H7 (cell line): ENCODE measurements at regions not wholly inside any gene's neighbourhood (a gene's known extent, or its start where the extent isn't known, plus 50 kb on each side); places are given as distances from the start of the nearest gene placed in this dataset.
"Not testable (repeated sequence)": the region's sequence is repeated elsewhere in the genome, so short reads cannot be mapped to it uniquely, and the experiment has no call there.

Source experiments
- DNase-seq: peaks from one replicate; pipeline ENCODE4 v3.0.0; 2012
- H3K27me3 ChIP-seq: 2 replicates; pipeline ENCODE4 v1.6.0; 2011; ENCODE audit warnings: mild to moderate bottlenecking, low read length; ENCODE audit not compliant: control insufficient read depth, insufficient read depth
- H3K36me3 ChIP-seq: replicated peaks from 2 replicates; pipeline ENCODE4 v1.5.1; 2011; ENCODE audit warnings: low read length; ENCODE audit not compliant: control insufficient read depth, insufficient read depth
- H3K4me3 ChIP-seq: 2 replicates; pipeline ENCODE4 v1.5.1; 2011; ENCODE audit warnings: low read depth, mild to moderate bottlenecking, control low read depth, low read length, moderate library complexity; ENCODE audit not compliant: insufficient read depth

- no peak for DNase-seq
- Histone ChIP-seq H3K36me3 (no peaks in the 10 kb centered on the region), H3K4me3 (no peak overlapping the region), H3K27me3 (no peaks in the 10 kb centered on the region)
Measured at GRCh38 chr10:118823256-118823907, 68.6 kb upstream of the CACUL1 start.

GRCh38 chr10:118827053-118827452 is 72.3 kb upstream of the CACUL1 start:
- H3K4me3 ChIP-seq, result no peak overlapping the region
- no peaks in the 10 kb centered on the region for H3K36me3 ChIP-seq
- H3K27me3 ChIP-seq, result no peaks in the 10 kb centered on the region
- no peak for DNase-seq

GRCh38 chr10:118827466-118828155 is 72.8 kb upstream of the CACUL1 start:
- no peaks in the 10 kb centered on the region for H3K27me3 ChIP-seq
- H3K4me3 ChIP-seq, result no peak overlapping the region
- DNase-seq, result no peak
- H3K36me3 ChIP-seq, result no peaks in the 10 kb centered on the region

DNA sequence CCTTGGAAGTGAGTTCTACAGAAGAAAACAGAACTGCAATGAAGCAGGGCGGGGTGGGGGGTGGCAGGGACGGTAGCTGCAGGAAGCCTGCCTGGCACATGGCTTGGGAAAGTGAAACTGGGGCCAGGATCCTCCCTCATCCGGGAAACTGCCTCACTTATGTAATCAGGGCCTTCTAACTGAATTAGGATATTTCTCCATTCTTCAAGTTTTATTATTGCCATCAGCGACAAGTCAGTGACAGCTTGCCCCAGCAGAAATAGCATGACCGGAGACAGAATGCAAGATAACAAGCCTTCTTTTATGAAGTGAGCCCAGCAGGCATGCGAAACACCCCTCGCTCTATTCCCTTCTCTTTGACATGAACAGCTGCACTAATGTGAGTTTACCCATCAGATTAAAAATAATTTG is 77.5 kb upstream of the CACUL1 start:
- Histone ChIP-seq H3K36me3 (no peaks in the 10 kb centered on the region), H3K4me3 (no peak overlapping the region), H3K27me3 (no peaks in the 10 kb centered on the region)
- no peak for DNase-seq

DNA sequence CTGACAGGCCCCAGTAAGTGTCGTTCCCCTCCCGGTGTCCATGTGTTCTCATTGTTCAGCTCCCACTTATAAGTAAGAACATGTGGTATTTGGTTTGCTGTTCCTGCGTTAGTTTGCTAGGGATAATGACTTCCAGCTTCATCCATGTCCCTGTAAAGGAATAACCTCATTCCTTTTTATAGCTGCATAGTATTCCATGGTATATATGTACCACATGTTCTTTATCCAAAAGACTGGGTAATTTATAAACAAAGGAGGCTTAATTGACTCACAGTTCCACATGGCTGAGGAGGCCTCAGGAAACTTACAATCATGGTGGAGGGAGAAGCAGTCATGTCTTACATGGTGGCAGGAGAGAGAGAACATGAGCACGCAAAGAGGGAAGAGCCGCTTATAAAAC is 79.6 kb upstream of the CACUL1 start:
- H3K4me3 ChIP-seq, DNase-seq, H3K27me3 ChIP-seq, H3K36me3 ChIP-seq: not testable (repeated sequence)

GRCh38 chr10:118835682-118836326 is 81.0 kb upstream of the CACUL1 start:
- Histone ChIP-seq H3K36me3 (no peaks in the 10 kb centered on the region), H3K4me3 (no peak overlapping the region), H3K27me3 (no peaks in the 10 kb centered on the region)
- DNase-seq, result no peak

DNA sequence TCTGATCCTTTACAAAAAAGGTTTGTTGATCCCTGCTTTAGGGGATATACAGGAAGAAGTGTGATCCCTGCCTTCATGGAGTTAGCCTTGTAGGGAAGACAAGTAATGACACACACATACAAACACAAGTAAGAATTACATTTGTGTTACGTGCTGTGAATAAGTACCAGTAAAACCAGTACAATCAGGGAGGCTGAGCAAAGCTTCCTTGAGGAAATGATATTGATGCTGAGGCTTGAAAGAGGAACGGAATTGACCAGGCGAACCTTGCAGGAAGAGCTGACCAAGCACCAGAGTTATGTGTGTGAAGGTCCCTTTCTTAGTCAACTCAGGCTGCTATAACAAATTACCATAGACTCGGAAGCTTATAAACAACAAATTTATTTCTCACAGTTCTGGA is 83.6 kb upstream of the CACUL1 start:
- H3K4me3 ChIP-seq, result no peak overlapping the region
- H3K36me3 ChIP-seq, result no peaks in the 10 kb centered on the region
- no peak for DNase-seq
- no peaks in the 10 kb centered on the region; the same call in 1 of the 2 replicates for H3K27me3 ChIP-seq

- Histone ChIP-seq H3K4me3 (no peak overlapping the region), H3K36me3 (no peaks in the 10 kb centered on the region), H3K27me3 (no peaks in the 10 kb centered on the region; the same call in 1 of the 2 replicates)
- no peak for DNase-seq
Measured at GRCh38 chr10:118839348-118839747, 84.6 kb upstream of the CACUL1 start.

GRCh38 chr10:118840071-118840775 is 85.5 kb upstream of the CACUL1 start:
- H3K36me3 ChIP-seq, result no peaks in the 10 kb centered on the region
- no peak overlapping the region for H3K4me3 ChIP-seq
- no peaks in the 10 kb centered on the region; the same call in 1 of the 2 replicates for H3K27me3 ChIP-seq
- DNase-seq, result peak; percentile 4

DNA sequence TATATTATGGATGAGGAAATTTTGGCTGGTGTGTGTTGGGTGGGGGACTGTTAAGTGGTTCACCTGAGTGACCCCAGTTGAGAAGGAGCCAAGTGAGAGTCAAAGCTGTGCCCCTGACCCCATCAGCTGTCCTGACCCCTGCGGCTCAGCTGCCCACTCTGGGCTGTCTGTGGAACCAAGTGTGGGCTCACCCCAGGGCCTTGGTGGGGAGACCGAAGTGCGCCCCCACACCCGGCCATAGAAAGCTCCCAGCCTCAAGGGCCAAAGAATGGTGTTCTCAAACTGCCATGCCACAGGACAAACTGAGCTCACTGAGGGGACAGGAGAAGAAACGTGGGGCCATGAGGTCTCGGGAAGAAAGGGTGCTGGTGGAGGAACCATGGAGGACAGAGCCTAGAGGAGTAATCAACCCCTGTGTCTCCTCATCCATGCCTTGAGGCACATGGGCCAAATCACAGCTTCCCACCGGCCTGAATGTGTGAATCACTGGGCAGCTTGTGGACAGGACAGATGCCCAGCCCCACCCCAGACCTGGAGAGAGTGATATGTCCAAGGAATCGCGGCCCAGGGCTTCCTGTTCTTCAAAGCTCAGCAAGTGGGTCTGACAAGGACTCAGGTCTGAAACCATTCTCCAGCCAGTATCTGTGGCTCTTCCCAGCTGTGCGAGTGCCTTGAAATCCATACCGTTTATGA is 86.2 kb upstream of the CACUL1 start:
- DNase-seq, result no peak
- H3K36me3 ChIP-seq, result no peaks in the 10 kb centered on the region
- H3K4me3 ChIP-seq, result no peak overlapping the region
- no peaks in the 10 kb centered on the region; the same call in 1 of the 2 replicates for H3K27me3 ChIP-seq

- no peak overlapping the region for H3K4me3 ChIP-seq
- no peaks in the 10 kb centered on the region; the same call in 1 of the 2 replicates for H3K27me3 ChIP-seq
- DNase-seq, result no peak
- H3K36me3 ChIP-seq, result no peaks in the 10 kb centered on the region
Measured at GRCh38 chr10:118841881-118842605, 87.3 kb upstream of the CACUL1 start.

GRCh38 chr10:118842843-118843624 is 88.3 kb upstream of the CACUL1 start:
- DNase-seq, result no peak
- Histone ChIP-seq H3K36me3 (no peaks in the 10 kb centered on the region), H3K4me3 (no peak overlapping the region), H3K27me3 (no peaks in the 10 kb centered on the region; the same call in 1 of the 2 replicates)

DNA sequence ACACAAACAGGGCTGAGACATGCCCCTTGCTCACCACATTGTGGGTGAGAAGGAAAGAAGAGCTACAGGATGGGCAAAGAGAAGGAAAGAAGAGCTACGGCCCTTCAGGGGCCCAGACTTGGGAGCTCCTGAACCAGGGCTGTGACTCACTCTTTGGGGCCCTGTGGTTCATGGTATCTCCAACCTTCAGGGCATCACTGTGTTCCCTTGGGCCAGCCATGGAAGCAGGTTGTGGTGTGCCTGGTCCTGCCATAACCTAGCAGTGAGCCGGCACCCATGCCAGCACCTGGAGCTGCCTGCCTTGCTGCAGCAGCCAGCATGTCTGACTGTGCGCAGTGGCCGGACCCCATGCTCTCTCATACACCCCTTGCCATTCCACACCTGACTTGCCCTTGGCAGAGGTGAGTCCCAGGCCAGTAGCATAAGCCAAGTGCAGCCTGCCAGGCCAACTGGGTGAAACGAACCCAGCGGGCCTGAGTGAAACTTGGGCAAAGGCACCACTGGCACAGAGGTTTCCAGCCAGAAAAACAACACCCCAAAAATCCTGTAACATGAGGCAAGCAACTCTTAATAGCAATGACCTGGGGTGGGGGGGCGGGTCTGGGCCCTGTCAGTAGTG is 89.0 kb upstream of the CACUL1 start:
- no peaks in the 10 kb centered on the region; the same call in 1 of the 2 replicates for H3K27me3 ChIP-seq
- H3K36me3 ChIP-seq, result no peaks in the 10 kb centered on the region
- DNase-seq, result no peak
- no peak overlapping the region for H3K4me3 ChIP-seq
